Activated CD8-positive, alpha-beta T cell treated with anti-CD3 and anti-CD28 coated beads for 36 hours (primary cell): ENCODE measurements at regions not wholly inside any gene's neighbourhood (a gene's known extent, or its start where the extent isn't known, plus 50 kb on each side); places are given as distances from the start of the nearest gene placed in this dataset.

Experiments used
- ATAC-seq: fragments of 200-7000 bp; cut with Tn5 transposase; one replicate; pipeline ENCODE4 v1.10.0; 2021; ENCODE audit warnings: mild to moderate bottlenecking, moderate library complexity
- CTCF ChIA-PET: fragments of 350-600 bp; sonication (Branson Sonifier 250); formaldehyde crosslinking; loops from one replicate; lab custom pipeline; 2021; ENCODE audit warnings: antibody characterized with exemption; lab: Charles Lee
- POLR2A ChIA-PET: fragments of 350-600 bp; sonication (Branson Sonifier 250); formaldehyde crosslinking; loops from one replicate; lab custom pipeline; 2021; ENCODE audit warnings: antibody characterized with exemption; lab: Charles Lee
- DNase-seq: peaks from one replicate; pipeline ENCODE4 v3.0.0-alpha.2; 2020
- H3K27ac Mint-ChIP-seq: one replicate; pipeline ENCODE4 v1.8.0; 2021; ENCODE audit warnings: mild to moderate bottlenecking, mixed read lengths
- H3K27me3 Mint-ChIP-seq: one replicate; pipeline ENCODE4 v1.8.0; 2021; ENCODE audit warnings: mixed read lengths
- H3K36me3 Mint-ChIP-seq: one replicate; pipeline ENCODE4 v1.8.0; 2021; ENCODE audit warnings: low read depth, mixed read lengths
- H3K4me1 Mint-ChIP-seq: one replicate; pipeline ENCODE4 v1.8.0; 2021; ENCODE audit warnings: low read depth, mixed read lengths
- H3K4me3 Mint-ChIP-seq: one replicate; pipeline ENCODE4 v1.8.0; 2021; ENCODE audit warnings: mild to moderate bottlenecking, moderate library complexity, mixed read lengths
- H3K9me3 Mint-ChIP-seq: one replicate; pipeline ENCODE4 v1.8.0; 2021; ENCODE audit warnings: mixed read lengths
- CTCF ChIP-seq: fragments of 200-600 bp; IDR thresholded peaks from one replicate; pipeline ENCODE4 v1.8.0; 2022; ENCODE audit warnings: antibody characterized with exemption, mild to moderate bottlenecking
- intact Hi-C: fragments of 100-400 bp; cut with micrococcal nuclease; formaldehyde crosslinking; loops from one replicate; pipeline ENCODE4 v1.10.0; 2022

GRCh38 chr5:96129276-96129675, 167.6 kb upstream of the ELL2 start:
- DNase-seq (no peak), ATAC-seq (no peak)
- Mint-ChIP-seq H3K27me3 (peaks cover 12% of the 10 kb centered on the region), H3K27ac (no peak overlapping the region), H3K9me3 (no peaks in the 10 kb centered on the region), H3K36me3 (no peaks in the 10 kb centered on the region), H3K4me3 (no peak overlapping the region), H3K4me1 (no peaks in the 10 kb centered on the region)
- CTCF ChIA-PET = interaction anchor here (0.6 kb wide), 1 partner anchor 17 kb away, joined by 3 read pairs; no protein-coding TSS in a partner anchor
- no peak for TF ChIP-seq CTCF
- intact Hi-C loops = no loop called here
- POLR2A ChIA-PET = no interaction called here

GRCh38 chr5:96128204-96128864, 166.7 kb upstream of the ELL2 start:
- no peaks in the 10 kb centered on the region for H3K9me3 Mint-ChIP-seq
- DNase-seq (no peak), ATAC-seq (no peak)
- H3K27me3 Mint-ChIP-seq = peaks cover 14% of the 10 kb centered on the region
- TF ChIP-seq CTCF = no peak
- H3K4me3 Mint-ChIP-seq = no peak overlapping the region
- POLR2A ChIA-PET = no interaction called here
- no peaks in the 10 kb centered on the region for H3K4me1 Mint-ChIP-seq
- H3K27ac Mint-ChIP-seq = no peak overlapping the region
- H3K36me3 Mint-ChIP-seq = no peaks in the 10 kb centered on the region
- CTCF ChIA-PET = no interaction called here
- intact Hi-C loops = no loop called here

GRCh38 chr5:96127538-96127937, 165.9 kb upstream of the ELL2 start:
- H3K4me3 Mint-ChIP-seq = no peak overlapping the region
- no peak overlapping the region for H3K27ac Mint-ChIP-seq
- H3K27me3 Mint-ChIP-seq = peaks cover 17% of the 10 kb centered on the region
- no peaks in the 10 kb centered on the region for H3K36me3 Mint-ChIP-seq
- DNase-seq (no peak), ATAC-seq (no peak)
- intact Hi-C loops = no loop called here
- POLR2A ChIA-PET = no interaction called here
- CTCF ChIA-PET = interaction anchor here (1.9 kb wide), 1 partner anchor 13 kb away, joined by 6 read pairs; no protein-coding TSS in a partner anchor
- no peaks in the 10 kb centered on the region for H3K4me1 Mint-ChIP-seq
- no peak for TF ChIP-seq CTCF
- no peaks in the 10 kb centered on the region for H3K9me3 Mint-ChIP-seq

- Mint-ChIP-seq H3K27ac (no peak overlapping the region), H3K36me3 (no peaks in the 10 kb centered on the region), H3K27me3 (peaks cover 17% of the 10 kb centered on the region), H3K4me3 (no peak overlapping the region), H3K4me1 (no peaks in the 10 kb centered on the region), H3K9me3 (no peaks in the 10 kb centered on the region)
- no peak for TF ChIP-seq CTCF
- DNase-seq = no peak
- ChIA-PET POLR2A (no interaction called here), CTCF (no interaction called here)
- no peak for ATAC-seq
- intact Hi-C loops = no loop called here
These were observed 163.7 kb upstream of the ELL2 start for GRCh38 chr5:96125231-96125891.

GRCh38 chr5:96124589-96124988, 162.9 kb upstream of the ELL2 start:
- ATAC-seq (no peak), DNase-seq (no peak)
- CTCF ChIA-PET = no interaction called here
- Mint-ChIP-seq H3K27ac (no peak overlapping the region), H3K36me3 (no peaks in the 10 kb centered on the region), H3K27me3 (peaks cover 14% of the 10 kb centered on the region), H3K9me3 (no peaks in the 10 kb centered on the region), H3K4me3 (no peak overlapping the region), H3K4me1 (no peaks in the 10 kb centered on the region)
- no peak for TF ChIP-seq CTCF
- intact Hi-C loops = no loop called here
- POLR2A ChIA-PET = no interaction called here
